ENCODE measurements at regions not wholly inside any gene's neighbourhood (a gene's known extent, or its start where the extent isn't known, plus 50 kb on each side); places are given as distances from the start of the nearest gene placed in this dataset.

GRCh38 chr9:89775641-89776040 lies 170.8 kb downstream of the GADD45G start:
- DNase-seq: no peak

DNA sequence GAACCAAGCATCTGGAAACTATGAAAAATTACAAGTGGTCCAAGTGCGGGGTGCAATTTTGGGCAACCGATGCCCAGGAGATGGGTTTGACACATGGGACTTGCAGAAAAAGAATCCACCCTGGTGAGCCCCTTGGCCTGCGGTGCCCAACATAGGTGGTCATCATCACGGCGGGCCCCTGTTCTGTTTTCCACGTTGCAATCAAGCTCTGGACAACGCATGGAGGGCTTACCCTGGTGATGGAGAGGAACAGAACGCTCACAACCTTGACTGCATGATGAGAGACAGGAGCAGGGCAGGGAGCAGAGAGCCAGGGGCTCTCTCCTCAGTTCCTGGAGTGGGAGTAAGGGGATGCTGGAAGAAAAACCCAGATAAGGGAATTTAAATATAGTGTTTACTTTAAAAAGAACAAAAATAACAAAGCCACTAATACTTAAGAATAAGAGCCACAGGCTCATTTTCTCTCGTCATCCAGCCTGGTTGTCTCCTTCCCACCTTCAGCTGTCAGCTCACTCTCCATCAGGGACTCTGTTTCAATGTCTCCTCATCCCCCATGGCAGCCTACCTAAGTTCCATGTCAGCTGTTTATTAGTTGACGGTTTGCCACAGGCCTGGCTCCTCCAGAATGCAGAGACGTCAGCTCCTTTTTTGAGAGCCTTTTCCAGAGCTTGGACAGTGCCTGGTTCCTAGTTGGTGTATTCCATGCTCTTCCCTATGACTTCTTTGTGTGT lies 172.1 kb downstream of the GADD45G start:
- no peak for DNase-seq

GRCh38 chr9:89777544-89777943 lies 172.7 kb downstream of the GADD45G start:
- no peak for DNase-seq

GRCh38 chr9:89778100-89779090 lies 173.6 kb downstream of the GADD45G start:
- DNase-seq: no peak

DNA sequence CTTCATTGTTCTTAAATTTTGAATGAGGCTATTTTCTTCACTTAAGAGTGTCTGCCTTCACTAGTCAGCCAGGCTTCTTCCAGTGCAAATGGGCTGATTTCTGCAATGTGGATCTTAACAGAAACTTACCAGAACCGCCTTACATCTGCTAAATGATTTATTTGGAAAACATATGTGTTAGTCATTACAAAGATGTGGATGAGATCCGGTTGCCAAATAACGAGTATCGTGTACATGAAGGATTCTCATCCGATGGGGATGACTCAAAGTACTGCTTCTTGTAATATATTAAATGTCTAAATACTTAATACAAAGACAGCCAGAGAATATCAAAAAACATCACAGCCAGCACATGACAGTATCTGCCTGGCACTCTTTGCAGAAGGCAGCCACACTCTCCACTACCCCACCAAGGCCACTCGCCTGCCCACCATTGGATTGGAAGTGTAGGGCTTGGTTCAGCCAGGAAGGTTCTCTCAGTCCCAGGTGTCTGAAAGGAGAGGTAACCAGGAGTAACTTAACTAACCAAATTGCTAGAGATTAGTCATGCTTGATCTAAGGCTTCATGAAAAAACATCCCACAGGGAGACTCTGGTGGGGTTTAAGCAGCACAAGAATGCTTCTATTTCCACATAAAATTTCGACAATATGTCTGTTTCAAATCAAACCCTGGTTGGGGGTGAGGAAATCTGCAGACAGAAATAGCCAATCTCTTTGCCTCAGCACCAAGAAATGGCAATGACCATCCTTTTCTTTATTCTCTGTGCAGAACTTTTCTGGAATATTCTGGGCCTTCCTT lies 174.8 kb downstream of the GADD45G start:
- DNase-seq: no peak

DNA sequence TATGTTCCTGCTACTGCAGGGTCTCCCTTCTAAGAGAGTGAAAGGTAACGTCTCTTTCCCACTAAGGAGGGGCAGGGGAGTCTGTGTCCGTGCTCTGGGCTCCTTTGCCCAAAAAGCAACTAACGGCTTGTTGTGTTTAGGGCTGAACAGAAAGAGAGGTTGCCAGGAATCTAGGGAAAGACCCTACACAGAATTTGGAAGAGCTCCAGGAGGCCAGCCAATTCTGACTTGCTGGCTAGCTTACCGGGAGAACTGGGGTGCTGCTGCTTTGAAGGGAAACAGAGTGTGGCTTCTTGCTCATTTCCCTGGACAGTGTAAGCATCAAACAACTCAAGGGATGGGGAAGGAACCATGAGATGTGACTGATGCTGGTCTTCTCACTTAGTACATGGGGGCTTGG lies 176.1 kb downstream of the GADD45G start:
- no peak for DNase-seq

GRCh38 chr9:89781838-89782540 lies 177.2 kb downstream of the GADD45G start:
- no peak for DNase-seq

DNA sequence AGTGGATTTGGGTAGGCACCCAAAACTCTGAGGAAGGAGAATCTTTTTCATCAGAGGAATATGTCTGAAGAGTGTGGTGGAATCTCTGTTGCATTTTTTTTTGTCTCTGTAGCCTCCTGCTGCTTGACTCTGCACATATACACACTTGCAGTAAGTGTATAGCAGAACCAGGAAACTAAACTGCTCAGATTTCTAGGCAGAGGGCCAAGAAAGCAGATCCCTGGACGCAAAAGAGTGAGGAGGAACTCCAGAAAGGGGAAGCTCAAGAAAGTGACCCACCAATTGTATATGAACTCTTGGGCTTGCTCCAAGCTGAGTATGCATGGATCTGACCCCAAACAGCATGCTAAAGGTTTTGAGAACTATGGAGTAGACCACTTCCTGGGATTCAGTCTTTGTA lies 181.8 kb downstream of the GADD45G start:
- no peak for DNase-seq

DNA sequence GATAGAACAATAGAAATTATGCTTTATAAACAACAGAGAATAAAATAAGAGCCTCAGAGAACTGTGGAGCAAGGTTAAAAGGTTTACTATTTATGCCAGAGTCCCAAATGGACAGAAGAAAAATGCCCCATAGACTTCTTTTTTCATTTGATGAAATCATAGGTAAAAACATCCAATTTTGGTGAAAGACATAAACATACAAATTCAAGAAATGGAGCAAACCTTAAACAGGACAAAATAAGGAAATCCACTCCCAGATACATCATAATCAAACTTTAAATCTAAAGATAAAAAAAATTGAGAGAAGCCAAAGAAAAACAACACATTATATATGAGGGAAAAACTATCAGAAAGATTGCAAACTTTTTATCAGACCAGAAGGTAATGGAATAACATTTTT lies 182.8 kb downstream of the GADD45G start:
- DNase-seq: no peak

DNA sequence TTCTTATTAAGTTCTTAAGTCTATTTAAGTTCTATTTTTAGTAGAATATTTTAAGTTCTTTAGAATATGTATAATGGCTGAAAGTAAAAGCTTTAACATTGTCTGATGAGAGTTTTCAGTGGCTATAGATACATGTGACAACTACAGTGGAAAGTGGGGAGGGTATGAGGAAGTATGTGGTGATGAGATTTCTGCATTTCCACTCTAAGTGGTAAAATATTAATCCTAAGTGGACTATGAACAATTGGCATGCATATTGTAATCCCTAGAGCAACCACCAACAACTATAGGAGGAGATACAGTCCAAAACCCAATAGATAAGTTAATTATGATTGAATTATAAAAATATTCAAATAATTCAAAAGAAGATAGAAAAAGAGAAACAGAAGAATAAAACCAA lies 183.6 kb downstream of the GADD45G start:
- DNase-seq: no peak

DNA sequence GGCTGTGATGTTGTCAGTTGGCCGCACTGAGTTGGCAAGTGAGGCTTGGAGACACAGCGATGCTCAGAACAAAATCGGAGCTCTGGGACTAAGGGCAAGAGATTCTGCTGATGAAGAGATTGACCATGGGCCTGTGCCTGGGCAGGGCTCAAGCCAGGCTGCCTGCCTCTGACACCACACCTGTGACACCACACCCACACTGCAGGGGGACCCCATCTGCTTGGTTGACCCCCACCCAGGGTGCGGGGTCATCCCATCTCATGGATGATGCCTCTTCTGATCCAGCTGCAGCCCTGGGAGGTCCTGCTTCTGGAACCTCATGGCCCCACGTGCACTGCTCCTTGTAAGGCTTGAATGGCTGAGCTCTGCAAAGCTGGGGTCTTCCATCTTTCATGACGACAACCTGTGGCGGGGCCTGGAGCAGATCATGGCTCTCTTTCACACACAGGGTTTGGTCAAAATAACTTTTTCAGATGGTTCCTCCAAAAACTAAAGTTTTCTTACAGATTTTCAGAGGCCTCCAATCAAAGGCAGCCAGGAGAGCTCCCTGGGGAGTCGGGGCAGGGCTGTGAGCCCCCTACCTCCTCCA lies 185.2 kb downstream of the GADD45G start:
- no peak for DNase-seq

- no peak for DNase-seq
Measured at GRCh38 chr9:89790542-89791109, 185.8 kb downstream of the GADD45G start.

DNA sequence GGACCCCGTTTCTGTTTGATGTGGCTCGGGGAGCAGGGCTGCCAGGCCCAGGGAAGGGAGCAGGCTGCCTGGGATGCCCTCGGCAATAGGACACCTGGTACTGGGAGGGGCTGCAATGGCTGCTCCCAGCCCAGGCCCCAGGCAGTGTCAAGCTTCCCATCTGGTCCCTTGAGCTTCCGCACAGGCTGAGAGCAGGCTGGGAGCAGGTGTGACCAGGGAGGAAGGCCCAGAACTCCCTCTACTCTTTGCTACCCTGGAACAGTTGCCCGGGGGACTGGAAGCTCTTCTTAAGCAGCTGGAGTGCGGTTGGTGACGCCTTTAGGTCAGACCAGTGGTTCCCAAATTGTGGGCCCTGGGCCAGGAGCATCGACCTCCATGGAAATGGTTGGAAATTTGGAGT lies 186.9 kb downstream of the GADD45G start:
- DNase-seq: no peak

- DNase-seq: no peak
Measured at GRCh38 chr9:89792189-89793123, 187.6 kb downstream of the GADD45G start.

GRCh38 chr9:89793124-89793495 lies 188.3 kb downstream of the GADD45G start:
- no peak for DNase-seq

DNA sequence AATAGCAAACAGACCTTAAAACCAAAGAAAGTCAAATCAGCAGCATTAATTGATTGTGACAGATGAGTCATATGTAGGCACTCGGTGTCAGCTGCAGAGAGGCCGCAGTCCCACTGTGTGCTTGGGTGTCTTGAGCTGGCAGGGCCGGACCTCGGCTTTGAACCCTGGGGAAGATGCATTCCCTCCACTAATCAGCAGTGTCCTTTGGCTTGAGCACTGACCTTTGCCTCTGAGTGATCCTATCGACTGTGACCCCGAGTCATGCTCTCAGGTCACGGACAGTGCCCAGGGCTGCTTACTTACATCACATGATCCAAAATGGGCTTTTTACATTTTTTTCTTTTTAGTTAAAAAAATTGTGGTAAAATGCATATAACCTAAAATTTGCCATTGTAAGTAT lies 188.7 kb downstream of the GADD45G start:
- DNase-seq: no peak

- DNase-seq: no peak
Measured at GRCh38 chr9:89794918-89795317, 190.1 kb downstream of the GADD45G start.

DNA sequence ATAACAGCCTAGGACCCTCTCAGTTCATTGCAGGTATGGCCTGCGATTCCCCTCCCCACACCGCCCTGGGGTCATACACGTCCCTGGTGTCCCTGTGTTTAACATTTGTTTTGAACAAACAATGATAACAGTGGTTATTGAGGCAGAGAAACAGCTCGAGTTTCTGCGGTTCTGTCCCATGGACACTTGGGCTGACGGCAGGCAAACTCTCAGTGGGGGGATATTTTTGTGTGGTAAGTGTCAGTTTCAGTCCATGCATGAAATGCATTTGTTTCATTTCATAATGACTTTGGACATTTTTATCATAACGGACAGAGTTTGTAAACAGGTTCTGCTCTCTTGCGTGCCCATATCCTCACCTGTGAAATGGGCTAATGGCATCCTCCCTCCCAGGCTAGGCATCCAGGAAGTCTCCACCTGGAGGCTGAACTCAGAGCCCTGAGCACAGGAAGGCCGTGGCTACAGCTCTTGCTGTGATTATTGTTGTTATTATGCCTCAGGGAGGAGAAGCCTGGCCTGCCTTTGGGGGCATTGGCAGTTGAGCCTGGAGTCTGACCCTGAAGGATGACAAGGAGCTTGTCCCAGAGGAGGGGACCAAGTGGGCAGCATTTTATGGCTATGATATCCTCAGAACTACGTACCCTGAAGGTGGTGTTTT lies 190.9 kb downstream of the GADD45G start:
- no peak for DNase-seq

- no peak for DNase-seq
Measured at GRCh38 chr9:89796606-89797005, 191.8 kb downstream of the GADD45G start.

DNA sequence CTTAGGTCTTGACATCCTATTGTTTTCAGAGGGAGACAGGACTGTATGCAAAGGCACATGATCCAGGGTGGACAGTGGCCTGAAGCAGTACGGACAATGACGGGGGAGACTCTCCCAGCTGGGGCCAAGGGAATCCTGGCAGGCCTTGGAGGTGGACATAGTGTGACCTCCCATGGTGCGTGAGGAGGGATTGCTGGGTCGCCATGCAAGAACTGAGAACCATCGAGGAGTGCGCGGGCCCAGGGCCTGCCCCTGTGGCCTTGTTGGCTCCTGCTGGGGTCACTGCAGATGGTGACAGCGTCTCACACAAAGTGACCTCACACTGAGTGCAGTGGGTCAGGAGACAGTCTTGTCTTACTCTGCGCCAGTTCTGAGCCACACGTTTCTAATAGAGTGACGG lies 192.4 kb downstream of the GADD45G start:
- no peak for DNase-seq

All from amniotic stem cell (primary cell).